Prostate gland (tissue), 2 donors: ENCODE measurements at regions not wholly inside any gene's neighbourhood (a gene's known extent, or its start where the extent isn't known, plus 50 kb on each side); places are given as distances from the start of the nearest gene placed in this dataset.

Source experiments
- DNase-seq: peaks from one replicate; pipeline ENCODE4 v3.0.0-alpha.2; 2019; ENCODE audit warnings: low spot score
- H3K27ac ChIP-seq, 2 donors: fragments of 200-600 bp; sonication (generic); 2 replicates each; pipeline ENCODE4 v1.5.1; 2017 to 2019
- H3K27me3 ChIP-seq: fragments of 200-600 bp; sonication (generic); replicated peaks from 2 replicates; pipeline ENCODE4 v1.5.1; 2019; ENCODE audit not compliant: insufficient read depth
- H3K36me3 ChIP-seq, 2 donors: fragments of 200-600 bp; sonication (generic); 1 replicate in 1 of 2; 2 replicates in 1 of 2; pipeline versions ENCODE4 v1.5.1 to v1.8.1; 2017 to 2019
- H3K4me1 ChIP-seq: fragments of 200-600 bp; sonication (generic); replicated peaks from 2 replicates; pipeline ENCODE4 v1.5.1; 2019
- H3K4me3 ChIP-seq, 2 donors: fragments of 200-600 bp; sonication (generic); 2 replicates each; pipeline ENCODE4 v1.5.1; 2017 to 2019
- H3K9me3 ChIP-seq: fragments of 200-600 bp; sonication (generic); 2 replicates; pipeline ENCODE4 v1.5.1; 2017
- POLR2A ChIP-seq: fragments of 450-650 bp; IDR thresholded peaks from one replicate; pipeline ENCODE4 v1.6.1; 2016; ENCODE audit warnings: antibody characterized with exemption, mild to moderate bottlenecking
- POLR2AphosphoS5 ChIP-seq: sonication (generic); formaldehyde crosslinking; IDR thresholded peaks from one replicate; pipeline ENCODE4 v1.6.1; 2017; ENCODE audit warnings: antibody characterized with exemption
- WGBS: methylation state at CpG from one replicate; pipeline ENCODE4 v1.1.5; 2018; 5-methylcytosine and 5-hydroxymethylcytosine counted together
- intact Hi-C: fragments of 100-400 bp; cut with DNase I; formaldehyde crosslinking; loops from one replicate; pipeline ENCODE4 v1.14.2; 2022
- TF ChIP-seq, protein P1 (sequence below), 4 experiments: fragments of 200-600 bp in 2 of 4; fragments of 450-650 bp in 2 of 4; sonication (generic) in 2 of 4; IDR thresholded peaks; 1 replicate in 3 of 4; 2 replicates in 1 of 4; pipeline ENCODE4 v1.5.1; 2016 to 2019; ENCODE audit warnings: antibody characterized with exemption in 4 of 4, mild to moderate bottlenecking in 2 of 4, moderate library complexity in 2 of 4

DNA sequence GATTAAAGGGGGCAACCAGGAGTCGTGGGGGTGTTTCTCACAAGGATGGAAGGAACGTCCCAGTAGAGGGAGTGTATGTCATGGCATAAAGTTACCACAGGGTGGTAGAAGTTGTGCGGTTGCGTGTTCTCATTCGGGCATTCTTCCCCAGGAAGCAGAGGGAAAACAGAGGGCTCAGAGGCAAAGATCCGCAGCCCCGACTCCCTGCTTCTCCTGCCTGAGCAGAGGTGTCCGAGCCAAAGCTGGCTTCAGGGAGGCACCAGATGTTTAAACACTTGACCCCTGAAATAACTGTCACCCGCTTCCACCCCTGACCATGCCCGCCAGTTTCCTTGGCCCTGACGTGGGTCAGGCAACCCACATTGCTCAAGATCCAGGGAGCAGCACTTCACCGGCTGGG, 83.7 kb downstream of the EN1 start:
- TF ChIP-seq, protein P1, sequence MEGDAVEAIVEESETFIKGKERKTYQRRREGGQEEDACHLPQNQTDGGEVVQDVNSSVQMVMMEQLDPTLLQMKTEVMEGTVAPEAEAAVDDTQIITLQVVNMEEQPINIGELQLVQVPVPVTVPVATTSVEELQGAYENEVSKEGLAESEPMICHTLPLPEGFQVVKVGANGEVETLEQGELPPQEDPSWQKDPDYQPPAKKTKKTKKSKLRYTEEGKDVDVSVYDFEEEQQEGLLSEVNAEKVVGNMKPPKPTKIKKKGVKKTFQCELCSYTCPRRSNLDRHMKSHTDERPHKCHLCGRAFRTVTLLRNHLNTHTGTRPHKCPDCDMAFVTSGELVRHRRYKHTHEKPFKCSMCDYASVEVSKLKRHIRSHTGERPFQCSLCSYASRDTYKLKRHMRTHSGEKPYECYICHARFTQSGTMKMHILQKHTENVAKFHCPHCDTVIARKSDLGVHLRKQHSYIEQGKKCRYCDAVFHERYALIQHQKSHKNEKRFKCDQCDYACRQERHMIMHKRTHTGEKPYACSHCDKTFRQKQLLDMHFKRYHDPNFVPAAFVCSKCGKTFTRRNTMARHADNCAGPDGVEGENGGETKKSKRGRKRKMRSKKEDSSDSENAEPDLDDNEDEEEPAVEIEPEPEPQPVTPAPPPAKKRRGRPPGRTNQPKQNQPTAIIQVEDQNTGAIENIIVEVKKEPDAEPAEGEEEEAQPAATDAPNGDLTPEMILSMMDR (IDR thresholded peaks at IDR 0.05): peak in 1 of 4 experiments; percentile 6
- TF ChIP-seq POLR2A: no peak
- H3K9me3 ChIP-seq: no peaks in the 10 kb centered on the region
- no peak overlapping the region for H3K27ac ChIP-seq
- intact Hi-C loops: no loop called here
- no peak overlapping the region for H3K4me3 ChIP-seq
- no peaks in the 10 kb centered on the region for H3K27me3 ChIP-seq
- DNase-seq: no peak
- 48% methylated on average over 12 of the region's 12 CpGs for WGBS
- no peaks in the 10 kb centered on the region for H3K36me3 ChIP-seq
- H3K4me1 ChIP-seq: no peaks in the 10 kb centered on the region

DNA sequence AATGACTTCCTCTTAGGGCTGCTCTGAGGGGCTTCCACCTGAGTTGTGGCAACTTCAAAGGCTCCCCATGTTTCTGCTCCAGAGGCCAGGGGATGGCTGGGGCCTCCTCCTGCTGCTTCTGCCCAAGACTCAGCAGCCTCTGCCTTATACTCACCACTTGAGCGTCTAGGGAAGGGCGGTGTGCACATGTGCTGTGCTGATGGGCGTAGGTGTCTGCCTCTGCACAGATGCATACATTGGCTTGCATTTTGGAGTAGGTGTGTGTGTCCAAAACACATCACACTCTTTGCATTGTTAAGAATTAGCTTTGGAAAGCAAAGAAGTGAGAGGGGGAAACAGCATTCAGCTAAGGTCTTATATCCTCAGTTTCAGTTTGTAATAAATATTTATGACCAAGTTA, 85.2 kb downstream of the EN1 start:
- 73% methylated on average over 3 of the region's 3 CpGs for WGBS

DNA sequence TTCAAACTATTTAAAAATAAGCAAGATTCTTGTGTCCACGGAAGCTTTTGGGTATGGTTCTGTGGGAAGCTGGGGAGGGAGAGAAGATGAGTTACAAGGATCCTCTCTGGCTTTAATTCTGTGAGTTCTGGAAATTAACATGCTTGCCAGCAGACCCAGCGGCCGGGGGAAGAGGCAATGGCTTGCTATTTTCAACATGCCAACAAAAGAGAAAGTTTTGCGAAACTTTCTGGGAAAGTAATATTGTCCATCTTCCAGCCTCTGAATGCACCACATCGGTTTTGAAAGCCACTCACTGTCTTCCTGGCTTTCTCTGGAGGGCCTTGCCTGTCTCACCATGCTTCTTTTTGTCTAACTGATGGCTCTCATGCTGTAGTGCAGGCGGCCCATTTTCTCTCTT, 85.7 kb downstream of the EN1 start:
- 79% methylated on average over 6 of the region's 6 CpGs for WGBS

More for the DNA sequence above, 85.2 kb downstream of the EN1 start:
- no peaks in the 10 kb centered on the region for H3K4me1 ChIP-seq
- TF ChIP-seq POLR2AphosphoS5 (no peak), POLR2A (no peak)
- TF ChIP-seq, protein P1 (IDR thresholded peaks at IDR 0.05): no peak
- no peak overlapping the region for H3K27ac ChIP-seq
- no peaks in the 10 kb centered on the region for H3K27me3 ChIP-seq
- H3K36me3 ChIP-seq: no peaks in the 10 kb centered on the region
- no peak overlapping the region for H3K4me3 ChIP-seq
- H3K9me3 ChIP-seq: no peaks in the 10 kb centered on the region
- DNase-seq: no peak
- intact Hi-C loops: no loop called here

DNA sequence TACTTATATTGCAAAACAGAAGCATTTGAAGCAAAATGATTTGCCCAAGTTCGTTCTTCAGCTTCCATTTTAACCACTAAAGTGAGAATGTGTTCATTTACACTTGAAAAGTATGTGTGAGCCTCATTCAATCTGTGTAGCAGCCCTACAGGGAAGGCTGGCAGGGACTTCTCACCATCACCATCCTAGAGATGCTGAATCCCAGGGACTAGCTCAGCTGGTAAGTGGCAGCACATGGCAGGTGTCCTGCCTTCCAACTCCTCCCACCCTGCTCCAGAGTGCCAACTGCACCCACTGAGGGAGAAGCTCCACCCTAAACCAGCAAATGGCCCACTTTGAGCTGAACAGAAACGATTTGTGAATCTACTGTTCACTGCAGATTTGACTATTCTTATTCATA, 91.5 kb downstream of the EN1 start:
- Histone ChIP-seq H3K27me3 (no peaks in the 10 kb centered on the region), H3K9me3 (no peaks in the 10 kb centered on the region), H3K4me1 (no peaks in the 10 kb centered on the region), H3K27ac (no peak overlapping the region), H3K4me3 (no peak overlapping the region), H3K36me3 (no peaks in the 10 kb centered on the region)
- DNase-seq: no peak
- 36% methylated on average over 2 of the region's 2 CpGs for WGBS
- intact Hi-C loops: no loop called here
- TF ChIP-seq POLR2A (no peak), POLR2AphosphoS5 (no peak)
- TF ChIP-seq, protein P1 (IDR thresholded peaks at IDR 0.05): no peak

More for the DNA sequence above, 85.7 kb downstream of the EN1 start:
- no peak overlapping the region for H3K27ac ChIP-seq
- no peaks in the 10 kb centered on the region for H3K27me3 ChIP-seq
- intact Hi-C loops: no loop called here
- no peak for DNase-seq
- no peaks in the 10 kb centered on the region for H3K36me3 ChIP-seq
- H3K4me3 ChIP-seq: no peak overlapping the region
- no peaks in the 10 kb centered on the region for H3K9me3 ChIP-seq
- TF ChIP-seq, protein P1 (IDR thresholded peaks at IDR 0.05): no peak
- TF ChIP-seq POLR2AphosphoS5 (no peak), POLR2A (no peak)
- no peaks in the 10 kb centered on the region for H3K4me1 ChIP-seq

DNA sequence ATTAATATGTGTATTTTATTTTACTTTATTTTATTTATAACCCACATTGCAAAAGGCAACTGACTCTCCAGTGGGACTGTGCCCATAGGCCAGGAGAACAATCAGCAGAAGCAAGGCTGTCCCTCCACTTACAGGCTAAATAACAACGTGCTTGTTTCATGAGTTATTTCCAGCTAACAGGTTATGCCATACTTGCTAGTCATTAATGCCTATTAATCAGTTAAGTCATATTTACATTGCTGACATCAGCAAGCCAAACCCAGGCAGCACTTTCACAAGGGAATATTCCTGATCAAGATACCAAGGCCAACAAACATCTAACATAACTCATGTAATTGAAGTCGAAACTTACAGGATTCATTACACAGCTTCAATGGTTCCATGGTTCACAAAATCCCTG, 92.1 kb downstream of the EN1 start:
- no peaks in the 10 kb centered on the region for H3K9me3 ChIP-seq
- intact Hi-C loops: no loop called here
- no peak overlapping the region for H3K4me3 ChIP-seq
- H3K27me3 ChIP-seq: no peaks in the 10 kb centered on the region
- H3K4me1 ChIP-seq: no peaks in the 10 kb centered on the region
- H3K27ac ChIP-seq: no peak overlapping the region
- DNase-seq: no peak
- no peaks in the 10 kb centered on the region for H3K36me3 ChIP-seq
- WGBS: 36% methylated on average over 2 of the region's 2 CpGs
- TF ChIP-seq, protein P1 (IDR thresholded peaks at IDR 0.05): no peak
- TF ChIP-seq POLR2AphosphoS5: no peak
- no peak for TF ChIP-seq POLR2A
